Endodermal cell (in vitro differentiated cells): ENCODE measurements at regions not wholly inside any gene's neighbourhood (a gene's known extent, or its start where the extent isn't known, plus 50 kb on each side); places are given as distances from the start of the nearest gene placed in this dataset.
"Not testable (repeated sequence)": the region's sequence is repeated elsewhere in the genome, so short reads cannot be mapped to it uniquely, and the experiment has no call there.

Experiments
- DNase-seq: peaks from one replicate; pipeline ENCODE4 v3.0.0-alpha.2; 2017
- H3K27ac ChIP-seq: 2 replicates; pipeline ENCODE4 v1.5.1; 2013; ENCODE audit warnings: mild to moderate bottlenecking, low read depth, low read length, moderate library complexity
- H3K27me3 ChIP-seq: 2 replicates; pipeline ENCODE4 v1.6.1; 2013; ENCODE audit warnings: mild to moderate bottlenecking, low read length, moderate library complexity; ENCODE audit not compliant: insufficient read depth, control insufficient read depth, poor library complexity, severe bottlenecking
- H3K36me3 ChIP-seq: 2 replicates; pipeline ENCODE4 v1.7.0; 2013; ENCODE audit warnings: mild to moderate bottlenecking, low read length, moderate library complexity; ENCODE audit not compliant: control insufficient read depth, insufficient read depth
- H3K4me1 ChIP-seq: one replicate; pipeline ENCODE4 v1.7.0; 2013; ENCODE audit warnings: low read length; ENCODE audit not compliant: control insufficient read depth, insufficient read depth
- H3K4me3 ChIP-seq: 2 replicates; pipeline ENCODE4 v1.5.1; 2013; ENCODE audit warnings: mild to moderate bottlenecking, low read length, moderate library complexity
- H3K9ac ChIP-seq: 2 replicates; pipeline ENCODE4 v1.6.1; 2013; ENCODE audit warnings: mild to moderate bottlenecking, low read length, moderate library complexity; ENCODE audit not compliant: poor library complexity, severe bottlenecking; ENCODE audit errors: extremely low read depth
- H3K9me3 ChIP-seq: 2 replicates; pipeline ENCODE4 v1.6.1; 2013; ENCODE audit warnings: mild to moderate bottlenecking, low read length, moderate library complexity; ENCODE audit not compliant: control insufficient read depth
- H3K27ac Mint-ChIP-seq: 2 replicates; pipeline ENCODE4 v1.8.0; 2020; ENCODE audit warnings: mixed read lengths
- H3K27me3 Mint-ChIP-seq: 2 replicates; pipeline ENCODE4 v1.8.0; 2021; ENCODE audit warnings: mild to moderate bottlenecking, mixed read lengths; ENCODE audit not compliant: insufficient read depth
- H3K36me3 Mint-ChIP-seq: 2 replicates; pipeline ENCODE4 v1.8.0; 2020; ENCODE audit warnings: low read depth, mixed read lengths
- H3K4me1 Mint-ChIP-seq: 2 replicates; pipeline ENCODE4 v1.8.0; 2020; ENCODE audit warnings: mixed read lengths
- H3K4me3 Mint-ChIP-seq: 2 replicates; pipeline ENCODE4 v1.8.0; 2020; ENCODE audit warnings: mild to moderate bottlenecking, moderate library complexity, mixed read lengths
- H3K9me3 Mint-ChIP-seq: 2 replicates; pipeline ENCODE4 v1.8.0; 2020; ENCODE audit warnings: mild to moderate bottlenecking, mixed read lengths
- WGBS, 2 experiments: methylation state at CpG; one replicate each; pipeline versions ENCODE4 v1.1.5 to v1.1.7; 2013; ENCODE audit warnings: missing lambda C conversion rate in 2 of 2, mixed read lengths in 1 of 2; ENCODE audit not compliant: insufficient coverage in 1 of 2, insufficient read length in 1 of 2; 5-methylcytosine and 5-hydroxymethylcytosine counted together
- TF ChIP-seq, protein P1 (sequence below): fragments of 200-600 bp; sonication (generic); conservative IDR thresholded peaks from 2 replicates; pipeline ENCODE4 v1.5.0; 2021; ENCODE audit warnings: antibody characterized with exemption, mild to moderate bottlenecking

DNA sequence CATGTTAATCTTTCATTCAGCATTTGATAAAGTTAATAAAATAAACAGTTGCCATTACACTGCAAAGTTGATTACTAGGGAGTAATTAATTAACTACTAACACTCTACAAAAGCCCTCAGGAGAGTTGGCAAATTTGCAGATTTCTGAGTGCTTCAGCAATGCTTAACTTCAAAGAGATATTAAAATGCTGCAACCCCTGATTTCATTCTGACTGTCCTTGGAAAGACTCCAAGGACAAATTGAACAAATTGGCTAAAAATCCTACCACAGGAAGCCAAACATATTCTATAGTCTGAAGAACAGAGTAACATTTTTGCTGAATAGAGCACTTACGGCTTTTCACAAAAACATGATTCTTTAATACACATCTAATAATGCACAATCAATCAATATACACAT lies 1543.0 kb downstream of the SLITRK5 start:
- no peak for DNase-seq
- Mint-ChIP-seq H3K27ac (no peak overlapping the region), H3K4me3 (no peak overlapping the region), H3K4me1 (no peaks in the 10 kb centered on the region), H3K27me3 (no peaks in the 10 kb centered on the region), H3K36me3 (no peaks in the 10 kb centered on the region), H3K9me3 (no peaks in the 10 kb centered on the region)
- TF ChIP-seq, protein P1, sequence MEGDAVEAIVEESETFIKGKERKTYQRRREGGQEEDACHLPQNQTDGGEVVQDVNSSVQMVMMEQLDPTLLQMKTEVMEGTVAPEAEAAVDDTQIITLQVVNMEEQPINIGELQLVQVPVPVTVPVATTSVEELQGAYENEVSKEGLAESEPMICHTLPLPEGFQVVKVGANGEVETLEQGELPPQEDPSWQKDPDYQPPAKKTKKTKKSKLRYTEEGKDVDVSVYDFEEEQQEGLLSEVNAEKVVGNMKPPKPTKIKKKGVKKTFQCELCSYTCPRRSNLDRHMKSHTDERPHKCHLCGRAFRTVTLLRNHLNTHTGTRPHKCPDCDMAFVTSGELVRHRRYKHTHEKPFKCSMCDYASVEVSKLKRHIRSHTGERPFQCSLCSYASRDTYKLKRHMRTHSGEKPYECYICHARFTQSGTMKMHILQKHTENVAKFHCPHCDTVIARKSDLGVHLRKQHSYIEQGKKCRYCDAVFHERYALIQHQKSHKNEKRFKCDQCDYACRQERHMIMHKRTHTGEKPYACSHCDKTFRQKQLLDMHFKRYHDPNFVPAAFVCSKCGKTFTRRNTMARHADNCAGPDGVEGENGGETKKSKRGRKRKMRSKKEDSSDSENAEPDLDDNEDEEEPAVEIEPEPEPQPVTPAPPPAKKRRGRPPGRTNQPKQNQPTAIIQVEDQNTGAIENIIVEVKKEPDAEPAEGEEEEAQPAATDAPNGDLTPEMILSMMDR, result no peak
- no peaks in the 10 kb centered on the region for H3K27me3 ChIP-seq
- no peaks in the 10 kb centered on the region for H3K36me3 ChIP-seq
- no peaks in the 10 kb centered on the region for H3K9me3 ChIP-seq
- no peak overlapping the region for H3K27ac ChIP-seq
- WGBS, 2 experiments, result 85% methylated on average over 1 of the region's 1 CpG; no CpG with 5 or more reads in 1 of the 2 experiments
- no peak overlapping the region for H3K9ac ChIP-seq
- no peak overlapping the region for H3K4me3 ChIP-seq
- no peaks in the 10 kb centered on the region for H3K4me1 ChIP-seq

DNA sequence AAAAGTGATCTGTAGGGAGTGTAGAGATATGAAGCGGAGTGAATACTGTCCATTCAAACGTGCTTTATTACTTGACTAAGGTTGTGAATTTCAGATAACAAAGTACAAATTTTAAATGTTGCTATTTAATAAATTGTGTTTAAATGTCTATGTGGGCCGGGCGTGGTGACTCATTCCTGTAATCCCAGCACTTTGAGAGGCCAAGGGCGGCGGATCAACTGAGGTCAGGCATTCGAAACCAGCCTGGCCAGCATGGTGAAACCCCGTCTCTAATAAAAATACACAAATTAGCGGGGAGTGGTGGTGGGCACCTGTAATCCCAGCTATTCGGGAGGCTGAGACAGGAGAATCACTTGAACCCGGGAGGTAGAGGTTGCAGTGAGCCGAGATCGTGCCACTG lies 1544.1 kb downstream of the SLITRK5 start:
- H3K27me3 ChIP-seq, H3K4me1 ChIP-seq, H3K27ac ChIP-seq, H3K9me3 ChIP-seq, H3K4me3 ChIP-seq, H3K27me3 Mint-ChIP-seq, H3K4me3 Mint-ChIP-seq, H3K9me3 Mint-ChIP-seq, H3K36me3 ChIP-seq, H3K36me3 Mint-ChIP-seq, H3K27ac Mint-ChIP-seq, H3K9ac ChIP-seq, DNase-seq, H3K4me1 Mint-ChIP-seq: not testable (repeated sequence)
- 90% methylated on average over 11 to 13 of the region's 13 CpGs for WGBS, 2 experiments

DNA sequence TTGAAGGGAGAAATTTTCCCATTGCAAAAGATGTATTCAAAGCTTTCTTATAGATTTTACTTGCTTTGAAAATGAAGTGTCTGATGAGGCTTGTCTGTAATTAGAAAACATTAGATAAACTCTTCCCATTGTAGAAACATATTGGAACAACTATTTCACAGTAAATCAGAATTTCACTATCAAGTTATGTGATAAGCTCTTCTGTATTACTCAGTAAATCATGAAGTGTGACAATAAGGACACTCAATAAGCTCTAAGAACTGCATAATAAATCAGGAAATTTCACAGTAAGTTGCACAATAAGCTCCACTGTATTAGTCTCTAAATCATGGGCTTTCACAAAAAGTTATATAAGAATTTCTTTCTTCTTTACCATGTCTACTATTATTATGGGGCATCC lies 1546.6 kb downstream of the SLITRK5 start:
- no peak overlapping the region for H3K27ac Mint-ChIP-seq
- Histone ChIP-seq H3K9me3 (peaks cover 20% of the 10 kb centered on the region), H3K4me3 (no peak overlapping the region), H3K27ac (no peak overlapping the region), H3K9ac (no peak overlapping the region), H3K36me3 (no peaks in the 10 kb centered on the region), H3K4me1 (no peaks in the 10 kb centered on the region), H3K27me3 (no peaks in the 10 kb centered on the region)
- peaks cover 19% of the 10 kb centered on the region for H3K9me3 Mint-ChIP-seq
- no peaks in the 10 kb centered on the region for H3K27me3 Mint-ChIP-seq
- H3K4me1 Mint-ChIP-seq, result no peaks in the 10 kb centered on the region
- no peak overlapping the region for H3K4me3 Mint-ChIP-seq
- peaks cover 3% of the 10 kb centered on the region for H3K36me3 Mint-ChIP-seq
- no peak for DNase-seq
- TF ChIP-seq, protein P1, result no peak

DNA sequence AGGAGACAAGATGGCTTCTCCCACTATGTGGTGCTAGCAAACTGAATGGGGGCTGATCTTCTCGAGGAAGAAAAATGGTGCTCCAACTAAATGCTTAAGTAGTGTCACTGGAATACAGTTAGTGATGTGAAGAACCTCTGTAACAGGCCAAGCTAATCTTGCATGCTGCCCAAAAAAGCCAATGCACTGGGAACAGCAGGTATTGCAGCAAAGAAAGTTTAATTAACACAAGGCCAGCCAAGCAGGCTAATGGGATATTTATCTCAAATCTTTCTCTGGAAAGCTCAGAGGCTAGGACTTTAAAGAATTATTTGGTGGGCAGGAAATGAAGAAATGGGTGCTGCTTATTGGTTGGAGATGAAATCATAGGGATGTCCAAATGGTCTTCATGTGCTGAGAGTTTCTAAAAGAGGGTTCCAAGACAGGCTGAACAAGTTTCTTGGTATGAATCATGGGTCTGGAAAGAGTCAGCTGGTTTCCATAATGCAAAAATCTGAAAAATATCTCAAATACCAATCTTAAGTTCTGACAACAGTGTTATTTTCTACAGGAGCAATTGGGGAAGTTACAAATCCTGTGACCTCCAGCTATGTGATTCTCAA lies 1550.5 kb downstream of the SLITRK5 start:
- no peaks in the 10 kb centered on the region for H3K4me1 Mint-ChIP-seq

More for the DNA sequence above, 1550.5 kb downstream of the SLITRK5 start:
- no peak overlapping the region for H3K4me3 ChIP-seq
- H3K9ac ChIP-seq, result no peak overlapping the region
- no peaks in the 10 kb centered on the region for H3K27me3 ChIP-seq
- no peak for DNase-seq
- no peaks in the 10 kb centered on the region for H3K4me1 ChIP-seq
- no peaks in the 10 kb centered on the region for H3K36me3 ChIP-seq
- peaks cover 20% of the 10 kb centered on the region for H3K9me3 ChIP-seq
- H3K27ac Mint-ChIP-seq, result no peak overlapping the region
- TF ChIP-seq, protein P1, result no peak
- H3K9me3 Mint-ChIP-seq, result peaks cover 19% of the 10 kb centered on the region
- 88% methylated on average over 1 of the region's 1 CpG for WGBS, 2 experiments
- no peak overlapping the region for H3K27ac ChIP-seq
- no peak overlapping the region for H3K4me3 Mint-ChIP-seq
- H3K27me3 Mint-ChIP-seq, result no peaks in the 10 kb centered on the region
- peaks cover 3% of the 10 kb centered on the region for H3K36me3 Mint-ChIP-seq
